Suppressor macrophage (primary cell): ENCODE measurements at regions not wholly inside any gene's neighbourhood (a gene's known extent, or its start where the extent isn't known, plus 50 kb on each side); places are given as distances from the start of the nearest gene placed in this dataset.

Experiments
- DNase-seq, 4 experiments: peaks; one replicate each; pipeline ENCODE4 v3.0.0-alpha.2; 2020 to 2022

- no peak for DNase-seq
These were observed 428.3 kb upstream of the ATP11B start for GRCh38 chr3:182364723-182365650.

DNA sequence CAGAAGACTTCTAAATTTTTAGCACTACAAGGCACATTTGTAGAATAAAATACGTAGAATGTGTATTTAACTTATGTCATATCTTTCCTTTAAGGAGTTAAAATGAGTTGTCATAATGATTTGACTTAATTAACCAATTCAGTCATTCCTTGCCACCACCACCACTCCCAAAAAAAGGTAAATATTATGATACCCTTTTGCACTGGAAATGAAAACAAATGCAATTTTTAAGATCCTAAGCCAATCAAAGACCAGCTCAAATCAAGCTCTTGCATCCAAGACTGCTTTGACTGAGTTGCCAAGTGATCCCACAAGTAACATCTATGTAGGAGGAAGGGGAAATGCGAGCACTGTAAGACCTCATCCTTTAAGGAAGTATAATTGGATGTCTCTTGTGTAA is 426.6 kb upstream of the ATP11B start:
- DNase-seq = no peak

- DNase-seq = no peak
These were observed 423.4 kb upstream of the ATP11B start for GRCh38 chr3:182369861-182370260.

GRCh38 chr3:182370949-182371348 is 422.4 kb upstream of the ATP11B start:
- no peak for DNase-seq

GRCh38 chr3:182375916-182376315 is 417.4 kb upstream of the ATP11B start:
- no peak for DNase-seq

DNA sequence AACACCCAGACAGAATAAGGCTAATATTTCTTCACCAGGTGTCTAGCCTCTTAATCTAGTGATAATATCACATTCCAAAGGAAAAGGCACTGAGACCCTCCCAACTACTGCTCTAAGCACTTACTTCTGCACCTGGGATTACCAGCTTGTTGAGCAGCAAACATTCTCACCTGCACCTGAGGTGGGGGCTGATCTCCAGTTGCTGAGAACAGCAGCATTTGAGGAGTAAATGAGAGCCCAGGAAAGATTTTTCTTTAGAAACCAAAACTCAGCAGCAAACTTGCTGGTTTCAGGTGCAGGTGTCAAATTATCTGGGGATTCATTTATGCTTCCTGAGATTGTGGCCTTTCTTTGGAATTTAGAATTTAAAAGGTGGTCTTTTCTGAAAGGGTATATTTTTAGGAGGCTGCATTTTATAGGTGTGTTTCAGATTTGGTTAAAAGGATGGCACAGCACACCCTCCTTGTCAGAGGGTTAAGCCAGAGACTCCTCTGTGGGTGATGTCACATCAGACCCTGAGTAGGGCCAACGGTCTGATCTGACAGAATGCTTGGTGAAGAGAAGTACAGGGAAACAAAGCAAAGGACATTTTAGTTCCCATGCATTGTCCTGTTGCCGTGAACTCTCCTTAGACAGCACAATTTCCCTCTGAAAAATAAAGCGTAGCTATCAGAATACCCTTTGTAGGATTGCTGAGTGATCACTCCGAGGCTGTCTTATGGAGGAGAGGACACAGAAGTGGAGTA is 411.0 kb upstream of the ATP11B start:
- no peak for DNase-seq

DNA sequence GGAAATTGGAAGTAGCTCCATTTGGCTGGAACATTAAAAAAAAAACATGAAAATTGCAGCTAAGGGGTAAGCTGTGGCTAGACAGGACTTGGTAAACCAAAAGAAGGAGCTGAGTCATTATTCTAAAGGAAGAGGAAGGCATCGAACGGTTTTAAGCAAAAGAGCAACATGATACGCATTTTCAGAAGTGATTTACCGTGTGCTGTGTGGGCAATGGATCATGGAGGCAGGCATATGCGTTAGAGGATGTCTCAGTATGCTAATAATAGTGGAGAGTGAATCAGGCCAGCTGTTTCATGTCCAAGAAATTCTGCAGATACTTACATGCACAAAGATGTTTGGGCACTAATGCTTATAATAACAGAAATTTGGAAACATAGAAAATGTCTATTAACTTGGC is 409.1 kb upstream of the ATP11B start:
- DNase-seq = no peak

GRCh38 chr3:182385356-182385755 is 407.9 kb upstream of the ATP11B start:
- no peak for DNase-seq

DNA sequence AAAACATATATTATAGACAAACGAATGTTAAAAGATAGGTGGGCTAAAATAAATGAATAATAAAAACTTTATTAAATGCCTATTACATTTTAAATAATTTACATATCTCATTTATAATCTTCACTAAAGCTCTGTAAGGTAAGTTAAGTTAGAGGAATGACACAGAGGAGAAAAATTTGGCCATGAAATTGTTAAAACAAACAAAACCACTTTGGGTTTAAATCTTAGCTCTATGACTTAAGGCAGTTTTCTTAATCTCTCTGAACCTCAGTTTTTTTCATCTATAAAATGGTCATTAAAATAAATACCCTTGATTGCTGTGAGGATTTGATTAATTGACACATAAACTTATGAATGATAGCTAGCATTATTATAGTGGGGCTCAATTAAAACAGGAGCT is 404.8 kb upstream of the ATP11B start:
- no peak for DNase-seq

GRCh38 chr3:182389071-182389815 is 404.1 kb upstream of the ATP11B start:
- no peak for DNase-seq

DNA sequence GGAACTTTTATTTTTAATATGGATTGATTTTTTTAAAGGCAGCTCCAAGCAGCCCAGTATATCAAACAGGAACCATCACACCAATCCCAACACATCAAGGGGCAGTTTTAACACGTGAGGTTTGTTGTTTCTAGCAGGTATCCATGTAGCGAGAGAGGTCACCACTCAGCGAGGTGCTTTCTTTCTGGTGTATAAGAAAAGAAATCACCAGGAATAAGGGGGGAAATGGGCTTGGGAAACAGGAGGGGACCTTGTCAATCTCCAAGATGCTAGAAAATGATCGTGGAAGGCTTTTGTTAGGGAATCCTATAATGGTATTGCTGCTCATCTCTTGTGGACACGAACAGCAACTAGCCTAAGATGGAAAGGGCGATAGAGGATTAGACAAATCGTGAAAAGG is 402.9 kb upstream of the ATP11B start:
- DNase-seq = no peak

- DNase-seq = peak in 1 of 4 experiments; percentile 1
These were observed 400.9 kb upstream of the ATP11B start for GRCh38 chr3:182392182-182392937.

DNA sequence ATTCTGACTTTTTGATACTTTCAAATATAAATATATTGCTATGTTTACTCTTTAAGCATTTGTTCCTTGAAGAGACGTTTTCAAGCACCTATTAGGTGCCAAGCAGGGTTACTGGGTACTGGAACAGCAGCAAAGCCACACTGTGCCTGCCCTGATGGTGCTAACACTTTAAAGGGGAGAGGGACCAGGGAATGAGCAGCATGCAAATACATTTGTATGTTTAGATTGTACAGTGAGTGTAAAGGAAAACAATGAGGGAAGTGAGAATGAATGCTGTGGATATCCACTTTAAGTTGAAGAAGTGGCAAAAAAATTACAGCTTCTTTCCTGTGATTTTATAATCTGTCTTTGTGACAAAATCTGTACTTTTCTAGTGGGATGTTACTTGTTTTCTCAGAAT is 400.2 kb upstream of the ATP11B start:
- DNase-seq = no peak

GRCh38 chr3:182393830-182394367 is 399.4 kb upstream of the ATP11B start:
- DNase-seq = no peak

GRCh38 chr3:182397164-182397563 is 396.1 kb upstream of the ATP11B start:
- DNase-seq = no peak

GRCh38 chr3:182399978-182400737 is 393.1 kb upstream of the ATP11B start:
- DNase-seq = no peak

DNA sequence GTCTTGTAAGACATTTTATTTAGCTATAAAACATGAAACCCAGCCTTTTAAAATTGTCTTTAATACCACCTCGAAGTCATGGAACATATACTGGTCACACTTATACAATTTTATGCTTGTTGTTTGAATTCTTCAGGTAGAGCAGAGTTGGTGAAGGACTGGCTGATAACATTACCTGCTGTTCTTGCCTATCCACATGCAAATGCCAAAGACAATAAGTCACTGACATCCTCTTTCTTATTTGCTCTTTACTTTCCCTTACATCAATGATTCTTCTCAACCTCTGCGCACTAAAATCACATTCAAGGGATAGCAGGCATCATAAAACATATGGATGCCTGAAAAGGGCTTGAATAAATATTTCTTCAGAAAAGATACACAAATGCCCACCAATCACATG is 392.5 kb upstream of the ATP11B start:
- DNase-seq = no peak

DNA sequence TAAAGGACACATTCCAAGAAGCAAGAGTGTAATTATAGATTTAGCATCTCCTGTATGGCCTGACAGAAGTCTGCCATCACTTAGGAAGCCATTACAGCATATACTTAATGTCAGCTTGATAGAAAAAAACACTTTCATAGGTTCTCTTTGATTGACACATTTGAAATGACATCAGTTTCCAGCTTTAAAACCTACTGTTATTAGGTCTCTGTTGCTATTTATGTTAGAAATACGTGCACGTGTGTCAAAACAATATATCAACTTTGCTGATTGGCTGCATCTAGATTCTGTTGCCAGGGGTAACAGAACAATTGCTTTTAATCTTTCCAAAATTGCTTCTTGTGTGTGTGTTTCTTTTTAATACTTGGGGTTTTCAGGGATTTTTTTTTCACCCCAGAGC is 389.3 kb upstream of the ATP11B start:
- DNase-seq = no peak

DNA sequence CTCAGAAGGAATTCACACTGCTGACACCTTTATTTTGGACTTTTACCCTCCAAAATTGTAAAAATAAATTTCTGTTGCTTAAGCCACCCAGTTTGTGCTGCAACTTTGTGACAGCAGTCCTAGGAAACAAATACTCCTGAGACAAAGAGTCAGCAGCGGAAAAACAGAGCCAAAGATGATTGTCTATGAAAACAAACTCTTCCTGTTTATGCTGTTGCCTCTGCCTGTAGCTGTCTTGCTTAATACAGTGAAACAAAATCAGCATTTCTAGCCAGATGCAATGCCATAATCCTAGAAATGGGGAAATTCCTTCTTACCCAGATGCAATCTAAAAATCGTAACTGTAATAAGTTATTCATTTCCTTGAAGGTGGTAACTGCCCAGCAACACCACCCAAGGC is 387.5 kb upstream of the ATP11B start:
- DNase-seq = no peak

DNA sequence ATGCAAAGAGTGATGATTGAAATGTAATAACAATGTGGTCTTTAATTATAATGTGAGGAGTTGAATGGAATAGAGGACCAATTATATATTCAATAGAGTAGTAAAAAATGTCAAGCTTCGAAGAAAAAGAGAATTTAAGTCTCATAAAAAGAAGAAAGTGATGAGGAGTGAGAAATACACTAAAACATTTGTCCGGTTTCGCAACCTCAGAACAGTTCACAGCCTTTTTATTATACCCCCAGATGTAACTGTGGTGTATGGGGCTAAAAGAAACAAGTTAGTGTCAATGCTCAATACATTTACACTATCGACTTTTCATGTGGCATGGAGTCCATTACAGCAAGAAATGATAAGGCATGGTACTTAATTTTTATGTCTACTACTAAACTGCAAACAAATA is 386.5 kb upstream of the ATP11B start:
- no peak for DNase-seq

DNA sequence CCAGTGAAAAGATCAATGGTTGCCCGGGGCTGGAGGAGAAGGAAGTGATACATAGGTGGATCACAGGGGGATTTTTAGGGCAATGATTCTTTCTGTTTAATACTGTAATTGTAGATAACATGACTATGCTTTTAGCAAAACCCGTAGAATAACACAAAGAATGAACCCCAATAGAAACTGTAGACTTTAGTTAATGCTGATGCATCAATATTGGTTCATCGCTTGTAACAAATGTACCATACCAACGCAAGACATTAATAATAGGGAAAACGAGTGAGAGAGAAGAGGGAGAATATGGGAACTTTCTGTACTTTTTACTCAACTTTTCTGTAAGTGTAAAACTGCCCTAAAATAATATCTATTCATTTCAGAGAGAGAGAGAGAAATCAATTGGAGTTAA is 383.3 kb upstream of the ATP11B start:
- no peak for DNase-seq
